T-helper 2 cell treated with Interferon-gamma antibody and Interleukin-4, amounts not matched to agents 5 μg/mL and 100 μg/mL, for 36 hours (primary cell): ENCODE measurements at regions not wholly inside any gene's neighbourhood (a gene's known extent, or its start where the extent isn't known, plus 50 kb on each side); places are given as distances from the start of the nearest gene placed in this dataset.

ENCODE experiments used
- DNase-seq: peaks from one replicate; pipeline ENCODE4 v3.0.0; 2021; ENCODE audit warnings: low spot score
- H3K27ac Mint-ChIP-seq: one replicate; pipeline ENCODE4 v1.8.0; 2021; ENCODE audit warnings: mild to moderate bottlenecking, mixed read lengths
- H3K27me3 Mint-ChIP-seq: one replicate; pipeline ENCODE4 v1.8.0; 2021; ENCODE audit warnings: low read depth, mixed read lengths
- H3K36me3 Mint-ChIP-seq: one replicate; pipeline ENCODE4 v1.8.0; 2021; ENCODE audit warnings: low read depth, mixed read lengths
- H3K4me1 Mint-ChIP-seq: one replicate; pipeline ENCODE4 v1.8.0; 2021; ENCODE audit warnings: low read depth, mixed read lengths
- H3K4me3 Mint-ChIP-seq: one replicate; pipeline ENCODE4 v1.8.0; 2022; ENCODE audit warnings: mild to moderate bottlenecking, moderate library complexity, mixed read lengths
- H3K9me3 Mint-ChIP-seq: one replicate; pipeline ENCODE4 v1.8.0; 2021; ENCODE audit warnings: mixed read lengths

DNA sequence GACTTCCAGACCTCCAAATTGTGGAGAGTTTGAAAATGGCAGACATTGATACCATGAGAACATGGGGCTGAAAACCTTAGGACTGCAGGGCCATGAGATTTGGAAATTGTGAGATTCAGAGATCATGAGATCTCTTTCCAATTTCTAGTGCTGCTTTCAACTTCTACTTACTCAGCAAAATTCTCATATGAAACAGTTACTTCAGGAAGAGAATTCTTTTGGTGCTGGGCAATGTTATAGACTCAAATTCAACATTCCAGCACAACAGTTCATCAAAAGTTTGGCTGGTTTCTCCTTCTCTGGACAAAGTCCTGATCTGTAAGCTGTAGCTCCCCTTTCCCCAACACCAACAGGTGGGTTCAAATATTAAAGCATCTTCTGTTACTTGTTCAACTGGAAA lies 506.9 kb upstream of the NECTIN3 start:
- DNase-seq, result no peak
- H3K27ac Mint-ChIP-seq, result no peak overlapping the region
- no peaks in the 10 kb centered on the region for H3K36me3 Mint-ChIP-seq
- H3K4me3 Mint-ChIP-seq, result no peak overlapping the region
- H3K9me3 Mint-ChIP-seq, result no peaks in the 10 kb centered on the region
- H3K4me1 Mint-ChIP-seq, result no peaks in the 10 kb centered on the region
- no peaks in the 10 kb centered on the region for H3K27me3 Mint-ChIP-seq

DNA sequence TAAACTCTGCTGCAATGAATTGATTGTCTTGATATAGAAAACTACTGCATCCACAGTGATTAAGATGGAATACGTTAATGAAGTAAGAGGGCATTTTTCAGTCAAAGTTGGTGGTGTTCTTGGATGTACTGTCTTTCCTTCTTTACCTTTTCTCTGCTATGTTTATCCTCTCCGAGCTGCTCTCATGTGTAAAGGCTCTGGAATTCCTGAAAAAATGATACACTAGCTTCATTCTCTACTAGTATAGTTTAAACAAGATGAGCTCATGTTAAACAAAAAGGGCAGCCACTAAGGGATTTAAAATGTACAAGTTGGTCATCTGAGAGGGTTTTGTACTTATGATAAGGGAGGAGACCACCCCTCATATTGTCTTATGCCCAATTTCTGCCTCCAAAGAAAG lies 504.6 kb upstream of the NECTIN3 start:
- Mint-ChIP-seq H3K27ac (no peak overlapping the region), H3K27me3 (no peaks in the 10 kb centered on the region), H3K4me1 (no peaks in the 10 kb centered on the region), H3K4me3 (no peak overlapping the region), H3K36me3 (no peaks in the 10 kb centered on the region), H3K9me3 (no peaks in the 10 kb centered on the region)
- no peak for DNase-seq

DNA sequence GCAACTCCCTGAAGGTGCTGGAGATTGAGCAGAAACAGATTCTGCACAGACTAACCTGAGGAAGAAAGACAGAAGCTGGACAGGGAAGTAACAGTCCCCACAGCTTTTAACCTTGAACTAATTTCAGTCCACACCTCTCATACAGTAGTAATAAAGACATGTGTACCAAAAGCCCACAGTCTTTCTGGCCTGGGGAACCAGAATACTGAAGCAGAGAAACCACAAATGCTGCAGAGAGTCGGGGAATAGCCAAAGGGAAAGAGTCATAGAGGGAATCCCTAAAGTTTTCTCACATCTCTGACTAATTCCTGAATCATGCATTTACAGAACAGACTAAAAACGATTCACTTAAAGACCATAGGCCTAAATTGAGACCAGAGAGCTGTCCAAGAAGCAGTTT lies 503.4 kb upstream of the NECTIN3 start:
- no peaks in the 10 kb centered on the region for H3K9me3 Mint-ChIP-seq
- no peaks in the 10 kb centered on the region for H3K4me1 Mint-ChIP-seq
- no peaks in the 10 kb centered on the region for H3K36me3 Mint-ChIP-seq
- no peak overlapping the region for H3K4me3 Mint-ChIP-seq
- H3K27me3 Mint-ChIP-seq, result no peaks in the 10 kb centered on the region
- no peak for DNase-seq
- H3K27ac Mint-ChIP-seq, result no peak overlapping the region

DNA sequence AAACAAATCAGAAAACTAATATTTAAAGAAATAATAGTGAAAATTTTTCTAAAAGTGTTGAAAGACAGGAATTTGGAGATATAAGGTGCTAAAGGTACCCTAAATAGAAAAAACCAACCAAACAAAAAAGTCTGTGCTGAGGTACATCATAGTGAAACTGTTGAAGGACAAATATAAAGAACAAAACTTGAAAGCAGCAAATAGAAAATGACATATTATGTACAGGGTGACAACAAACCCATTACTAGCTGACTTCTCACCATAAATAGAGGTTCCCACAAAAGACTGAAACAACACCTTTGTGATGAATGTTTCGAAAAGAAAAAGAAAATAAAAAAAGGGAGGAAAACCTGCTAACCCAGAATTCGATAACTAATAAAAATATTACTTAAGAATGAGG lies 502.5 kb upstream of the NECTIN3 start:
- H3K27ac Mint-ChIP-seq, result no peak overlapping the region
- no peak for DNase-seq
- no peaks in the 10 kb centered on the region for H3K9me3 Mint-ChIP-seq
- H3K27me3 Mint-ChIP-seq, result no peaks in the 10 kb centered on the region
- H3K4me1 Mint-ChIP-seq, result no peaks in the 10 kb centered on the region
- no peak overlapping the region for H3K4me3 Mint-ChIP-seq
- H3K36me3 Mint-ChIP-seq, result no peaks in the 10 kb centered on the region

DNA sequence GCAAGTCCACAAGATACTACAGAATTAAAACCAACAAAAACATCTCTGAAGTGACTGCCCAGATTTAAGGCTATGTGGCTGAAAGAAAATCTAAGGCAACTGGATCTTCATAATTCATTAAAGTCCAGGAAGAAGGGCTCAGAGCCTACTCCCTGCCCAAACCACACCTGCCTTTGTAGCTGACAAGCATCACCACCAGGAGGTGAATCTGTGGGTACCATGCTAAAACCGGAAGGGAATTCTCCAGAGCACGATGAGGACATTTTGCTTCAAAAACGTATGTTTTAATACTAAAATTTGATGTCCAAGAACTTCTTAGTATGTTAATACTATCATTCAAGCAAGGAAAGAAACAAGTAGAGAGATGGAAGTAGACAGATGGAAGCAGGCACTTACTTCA lies 495.9 kb upstream of the NECTIN3 start:
- Mint-ChIP-seq H3K27ac (no peak overlapping the region), H3K4me3 (no peak overlapping the region)

DNA sequence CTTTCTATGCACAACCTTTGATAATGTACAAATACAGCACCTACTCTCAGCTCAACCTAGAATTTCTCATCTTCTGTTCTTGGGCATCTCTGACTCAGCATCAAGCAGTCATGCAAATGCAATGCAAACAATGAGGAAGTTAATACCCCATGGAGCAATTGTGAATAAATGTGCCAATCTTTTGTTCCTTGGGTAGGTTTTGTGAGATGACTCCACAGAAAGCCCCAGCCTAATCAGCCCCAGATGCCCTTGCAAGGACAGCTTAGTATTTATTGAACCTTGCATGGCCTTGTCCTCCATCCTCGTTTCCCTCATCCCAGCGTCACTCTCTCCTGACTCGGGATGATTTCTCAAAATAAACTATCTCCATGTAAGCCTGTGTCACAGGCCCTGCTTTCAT lies 494.7 kb upstream of the NECTIN3 start:
- Mint-ChIP-seq H3K36me3 (no peaks in the 10 kb centered on the region), H3K9me3 (no peaks in the 10 kb centered on the region), H3K4me3 (no peak overlapping the region), H3K4me1 (no peaks in the 10 kb centered on the region), H3K27ac (no peak overlapping the region), H3K27me3 (no peaks in the 10 kb centered on the region)
- DNase-seq, result no peak

More for the DNA sequence above, 495.9 kb upstream of the NECTIN3 start:
- Mint-ChIP-seq H3K9me3 (no peaks in the 10 kb centered on the region), H3K4me1 (no peaks in the 10 kb centered on the region), H3K27me3 (no peaks in the 10 kb centered on the region), H3K36me3 (no peaks in the 10 kb centered on the region)
- DNase-seq, result no peak

DNA sequence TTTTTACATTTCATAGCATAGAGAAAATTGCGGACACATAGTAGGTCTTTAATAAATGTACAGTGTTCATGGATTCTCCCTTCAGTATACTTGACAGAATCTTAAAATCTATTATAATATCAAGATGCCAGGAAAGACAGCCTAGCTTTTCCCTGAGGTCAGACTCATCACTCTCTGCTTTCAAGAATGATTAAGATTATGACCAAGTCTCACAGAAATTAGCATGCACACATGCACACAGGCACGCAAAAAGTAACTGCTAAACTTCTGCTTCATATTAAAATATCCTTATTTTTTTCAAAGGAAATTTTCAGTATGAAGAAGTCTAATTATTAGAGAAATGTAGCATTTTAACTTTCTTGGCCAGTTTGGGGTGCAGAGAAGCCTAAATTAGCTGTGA lies 493.8 kb upstream of the NECTIN3 start:
- H3K4me1 Mint-ChIP-seq, result no peaks in the 10 kb centered on the region
- no peak overlapping the region for H3K27ac Mint-ChIP-seq
- DNase-seq, result no peak
- H3K4me3 Mint-ChIP-seq, result no peak overlapping the region
- no peaks in the 10 kb centered on the region for H3K36me3 Mint-ChIP-seq
- no peaks in the 10 kb centered on the region for H3K27me3 Mint-ChIP-seq
- H3K9me3 Mint-ChIP-seq, result no peaks in the 10 kb centered on the region

DNA sequence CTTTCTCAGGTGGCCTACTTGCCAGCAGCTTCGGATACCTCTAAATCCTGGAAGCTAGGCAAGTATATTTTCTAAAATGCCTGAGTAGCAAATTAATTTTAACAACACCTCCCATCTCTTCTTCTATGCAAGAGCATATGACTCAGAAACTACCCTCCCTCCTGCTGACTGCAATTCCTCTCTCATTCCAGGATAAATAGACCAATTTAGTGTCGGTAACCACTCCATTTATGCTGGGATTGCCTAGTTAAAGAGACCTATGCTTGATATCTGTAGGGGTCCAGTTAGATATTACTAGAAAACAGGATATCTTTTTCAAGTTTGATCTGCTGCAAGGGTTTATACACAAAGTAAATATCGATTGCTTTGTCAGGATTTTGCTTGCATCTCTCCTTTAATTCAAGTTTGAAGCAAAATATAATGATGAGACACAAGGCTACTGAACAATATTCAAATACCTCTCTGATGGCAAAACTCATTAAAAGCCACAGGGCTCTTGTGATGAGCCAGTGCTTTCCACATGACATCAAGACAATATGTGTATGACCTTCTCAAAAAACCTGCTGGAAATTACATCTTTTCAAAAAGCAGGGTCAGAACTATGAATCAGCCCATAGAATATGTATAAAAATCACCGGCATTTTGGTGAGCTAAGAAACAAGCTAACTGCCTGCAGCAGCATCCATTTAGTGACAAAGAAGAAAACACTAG lies 491.6 kb upstream of the NECTIN3 start:
- Mint-ChIP-seq H3K4me1 (no peaks in the 10 kb centered on the region), H3K9me3 (no peaks in the 10 kb centered on the region), H3K36me3 (no peaks in the 10 kb centered on the region), H3K4me3 (no peak overlapping the region), H3K27me3 (no peaks in the 10 kb centered on the region), H3K27ac (no peak overlapping the region)
- DNase-seq, result no peak

DNA sequence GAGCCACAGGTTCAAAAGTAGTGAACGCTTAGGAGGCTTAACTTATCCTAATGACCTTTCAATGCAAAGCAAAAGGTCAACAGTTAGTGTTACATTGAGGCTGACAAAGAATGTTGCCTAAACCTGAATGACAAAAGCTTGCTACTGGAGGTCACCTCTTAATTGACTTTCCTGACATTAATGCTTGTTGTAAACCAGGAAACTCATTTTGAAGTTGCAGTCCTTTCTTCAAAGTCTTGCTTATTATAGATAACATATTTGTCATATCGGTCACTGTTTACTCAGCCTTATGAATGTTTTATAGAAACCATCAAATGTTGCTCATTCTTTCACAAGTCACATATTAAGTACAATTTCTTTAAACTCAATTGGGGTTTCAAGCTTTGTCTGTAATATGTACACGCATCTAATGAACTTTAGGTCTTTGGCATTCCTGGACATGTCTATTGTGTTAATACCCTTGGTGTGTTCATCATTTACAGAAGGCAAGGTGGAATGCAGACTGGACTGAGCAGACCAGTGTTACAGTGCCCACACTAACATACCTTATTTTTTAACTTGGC lies 488.2 kb upstream of the NECTIN3 start:
- Mint-ChIP-seq H3K36me3 (no peaks in the 10 kb centered on the region), H3K27ac (no peak overlapping the region), H3K27me3 (no peaks in the 10 kb centered on the region), H3K9me3 (no peaks in the 10 kb centered on the region), H3K4me3 (no peak overlapping the region), H3K4me1 (no peaks in the 10 kb centered on the region)
- DNase-seq, result no peak

DNA sequence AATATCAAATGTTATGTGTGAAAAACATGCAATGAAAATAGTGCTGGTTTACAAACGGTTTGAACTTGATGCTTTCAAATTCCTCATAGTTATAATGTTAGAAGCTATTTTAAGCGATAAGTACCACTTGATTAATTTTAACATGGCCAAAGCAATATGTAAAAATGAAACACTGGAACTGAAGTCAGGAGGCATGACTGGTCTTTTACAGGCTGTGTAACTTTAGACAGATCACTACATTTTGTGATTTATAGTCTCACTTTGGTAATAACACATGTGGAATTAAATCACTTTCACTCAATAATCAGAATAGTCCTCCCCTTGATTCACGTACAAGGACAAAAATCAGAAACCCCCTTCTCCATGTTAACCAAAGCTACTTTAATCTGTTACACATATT lies 482.7 kb upstream of the NECTIN3 start:
- Mint-ChIP-seq H3K4me3 (no peak overlapping the region), H3K4me1 (no peaks in the 10 kb centered on the region), H3K27me3 (no peaks in the 10 kb centered on the region), H3K36me3 (no peaks in the 10 kb centered on the region), H3K27ac (no peak overlapping the region), H3K9me3 (peaks cover 5% of the 10 kb centered on the region)
- no peak for DNase-seq

DNA sequence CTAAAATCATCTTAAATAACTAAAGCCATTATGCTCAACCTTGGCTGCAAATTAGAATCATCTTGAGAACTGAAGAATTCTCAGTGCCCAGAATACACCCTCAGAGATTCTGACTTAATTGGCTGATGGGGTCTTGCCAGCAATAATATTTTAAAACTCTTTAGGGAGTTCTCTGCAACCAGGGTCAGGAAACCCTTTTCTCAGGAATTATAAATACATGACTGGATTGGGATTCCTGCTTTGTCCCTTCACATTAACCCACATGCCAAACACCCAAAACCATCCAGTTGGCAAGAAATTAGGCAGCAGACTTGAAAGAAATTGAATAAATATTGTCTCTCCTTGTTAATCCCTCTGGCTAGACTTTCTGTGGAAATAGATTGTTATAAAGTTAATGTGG lies 482.3 kb upstream of the NECTIN3 start:
- H3K27me3 Mint-ChIP-seq, result no peaks in the 10 kb centered on the region
- no peaks in the 10 kb centered on the region for H3K36me3 Mint-ChIP-seq

DNA sequence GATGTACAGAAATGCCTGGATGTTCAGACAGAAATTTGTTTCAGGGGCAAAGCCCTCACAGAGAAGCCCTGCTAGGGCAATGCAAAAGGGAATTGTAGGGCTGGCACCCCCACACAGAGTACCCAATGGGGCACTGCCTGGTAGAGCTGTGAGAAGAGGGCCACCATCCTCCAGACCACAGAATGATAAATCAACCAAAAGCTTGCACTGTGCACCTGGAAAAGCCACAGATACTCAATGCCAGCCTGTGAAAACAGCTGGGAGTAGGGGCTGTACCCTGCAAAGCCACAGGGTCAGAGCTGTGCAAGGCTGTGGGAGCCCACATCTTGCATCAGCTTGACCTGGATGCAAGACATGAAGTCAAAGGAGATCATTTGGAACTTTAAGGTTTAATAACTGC lies 477.9 kb upstream of the NECTIN3 start:
- no peaks in the 10 kb centered on the region for H3K27me3 Mint-ChIP-seq

More for the DNA sequence above, 482.3 kb upstream of the NECTIN3 start:
- H3K27ac Mint-ChIP-seq, result no peak overlapping the region
- H3K9me3 Mint-ChIP-seq, result peaks cover 5% of the 10 kb centered on the region
- H3K4me1 Mint-ChIP-seq, result no peaks in the 10 kb centered on the region
- no peak overlapping the region for H3K4me3 Mint-ChIP-seq
- DNase-seq, result no peak

DNA sequence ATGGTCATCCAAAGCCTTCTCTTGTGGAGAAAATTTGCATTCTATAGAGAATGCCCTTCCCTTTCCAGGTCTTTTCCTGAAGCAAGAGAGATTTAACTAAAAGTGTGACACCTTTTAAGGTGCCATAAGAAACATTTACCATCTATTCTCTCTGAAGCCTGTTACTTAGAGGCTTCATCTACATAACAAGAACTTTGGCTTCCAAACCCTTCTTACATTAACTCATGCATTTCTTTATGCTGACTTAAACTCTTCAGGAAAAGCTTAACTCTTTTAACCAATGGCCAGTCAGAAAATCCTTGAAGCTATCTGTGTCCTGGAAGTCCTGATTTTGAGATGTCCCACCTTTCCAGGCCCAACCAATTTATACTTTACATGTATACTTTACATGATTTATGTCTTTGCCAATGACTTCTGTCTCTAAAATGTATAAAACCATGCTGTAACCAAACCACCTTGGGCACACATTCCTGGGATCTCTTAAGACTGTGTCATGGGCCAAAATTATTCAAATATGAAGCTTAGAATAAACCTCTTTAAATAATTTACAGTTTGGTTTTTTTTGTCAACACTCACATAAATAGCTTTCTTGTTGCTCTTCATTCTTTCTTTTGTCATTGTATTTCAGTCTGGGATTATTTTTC lies 472.6 kb upstream of the NECTIN3 start:
- Mint-ChIP-seq H3K4me1 (no peaks in the 10 kb centered on the region), H3K36me3 (no peaks in the 10 kb centered on the region), H3K27me3 (no peaks in the 10 kb centered on the region), H3K9me3 (no peaks in the 10 kb centered on the region), H3K4me3 (no peak overlapping the region), H3K27ac (no peak overlapping the region)
- DNase-seq, result no peak

More for the DNA sequence above, 477.9 kb upstream of the NECTIN3 start:
- H3K4me1 Mint-ChIP-seq, result no peaks in the 10 kb centered on the region
- no peak for DNase-seq
- peaks cover 5% of the 10 kb centered on the region for H3K9me3 Mint-ChIP-seq
- no peaks in the 10 kb centered on the region for H3K36me3 Mint-ChIP-seq
- H3K4me3 Mint-ChIP-seq, result no peak overlapping the region
- H3K27ac Mint-ChIP-seq, result no peak overlapping the region

DNA sequence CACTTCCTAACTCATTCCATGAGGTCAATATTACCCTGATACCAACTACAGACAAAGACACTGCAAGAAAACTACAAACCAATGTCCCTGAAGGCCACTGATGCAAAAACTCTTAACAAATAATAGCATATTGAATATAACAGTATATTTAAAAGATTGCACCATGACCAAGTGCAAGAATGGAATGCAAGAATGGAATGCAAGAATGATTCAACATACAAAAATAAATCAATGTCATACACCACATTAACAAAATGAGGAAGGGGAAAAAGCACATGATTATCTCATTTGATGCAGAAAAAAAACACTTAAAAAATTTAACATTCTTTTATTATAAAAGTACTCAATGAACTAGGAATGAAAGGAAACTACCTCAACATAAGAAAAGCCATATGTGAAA lies 463.1 kb upstream of the NECTIN3 start:
- H3K27ac Mint-ChIP-seq, result no peak overlapping the region
- H3K36me3 Mint-ChIP-seq, result no peaks in the 10 kb centered on the region
- no peaks in the 10 kb centered on the region for H3K4me1 Mint-ChIP-seq
- DNase-seq, result no peak
- H3K4me3 Mint-ChIP-seq, result no peak overlapping the region
- H3K27me3 Mint-ChIP-seq, result no peaks in the 10 kb centered on the region
- H3K9me3 Mint-ChIP-seq, result no peaks in the 10 kb centered on the region
